ENCODE measurements at regions not wholly inside any gene's neighbourhood (a gene's known extent, or its start where the extent isn't known, plus 50 kb on each side); places are given as distances from the start of the nearest gene placed in this dataset.

DNA sequence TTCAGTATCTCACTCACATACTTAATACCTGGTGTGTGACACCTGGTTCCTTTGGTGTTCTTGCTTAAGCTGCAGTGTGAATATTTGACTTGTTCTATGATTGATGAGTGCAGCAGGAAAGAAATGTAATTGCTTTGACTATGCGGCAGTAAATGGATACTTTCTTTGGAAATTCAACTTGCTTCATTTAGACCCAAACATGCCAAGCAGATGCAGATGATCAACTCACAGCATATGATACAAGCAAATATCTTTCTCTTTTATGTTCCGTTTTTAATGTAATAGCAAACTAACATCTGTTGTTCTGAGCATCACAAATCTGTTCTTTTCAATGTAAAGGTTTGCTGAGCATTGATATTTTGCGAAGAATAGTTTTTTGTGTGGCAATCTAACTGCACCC lies 549.5 kb downstream of the C4orf33 start:
- no peak overlapping the region for H4K8ac ChIP-seq (ENCODE audit: low read depth in 2 of 2, low read length in 2 of 2)
- BruUV-seq (replicated peaks) = no TSS peak
- no CpG with 5 or more reads among the region's 3 CpGs for WGBS, 2 experiments (ENCODE audit: extremely low coverage in 2 of 2, insufficient read length in 1 of 2)
- no peak overlapping the region for H3K14ac ChIP-seq (replicated peaks; ENCODE audit: low read depth, low read length)
- TF ChIP-seq MAFK (IDR thresholded peaks at IDR 0.05; ENCODE audit: low read depth, low read length) = no peak
- TF ChIP-seq RCOR1 (IDR thresholded peaks at IDR 0.05; ENCODE audit: insufficient replicate concordance, low read length) = no peak
- no peak for TF ChIP-seq CEBPB (IDR thresholded peaks at IDR 0.05; ENCODE audit: low read depth, low read length)
- TF ChIP-seq CTCF (conservative IDR thresholded peaks at IDR 0.05; ENCODE audit: low read depth, low read length) = no peak
- no peak for TF ChIP-seq MXI1 (IDR thresholded peaks at IDR 0.05; ENCODE audit: borderline replicate concordance, low read depth, low read length)
- CTCF ChIA-PET = no interaction called here
- POLR2A ChIA-PET (ENCODE audit: unreplicated experiment) = no interaction called here
- no peak overlapping the region for H3K56ac ChIP-seq (ENCODE audit: extremely low read depth, insufficient read depth, low read length)
- H3K23ac ChIP-seq (ENCODE audit: low read depth, low read length) = no peak overlapping the region
- no peak overlapping the region for H2BK5ac ChIP-seq (ENCODE audit: low read depth, low read length, poor library complexity, severe bottlenecking)
- no peaks in the 10 kb centered on the region for H3K79me1 ChIP-seq (ENCODE audit: low read depth in 1 of 2, low read length in 2 of 2)
- H3K4me1 ChIP-seq (ENCODE audit: control insufficient read depth, insufficient read depth, low read length) = no peaks in the 10 kb centered on the region
- no peaks in the 10 kb centered on the region for H4K20me1 ChIP-seq (ENCODE audit: insufficient read depth, low read length)
- DNase-seq (no peak), ATAC-seq (ENCODE audit: low read depth) (no peak)
- H3K4ac ChIP-seq (ENCODE audit: low read depth, low read length) = no peak overlapping the region
- no peaks in the 10 kb centered on the region for H3K36me3 ChIP-seq (ENCODE audit: control insufficient read depth, insufficient read depth, low read length)
- H3K9me1 ChIP-seq (ENCODE audit: insufficient read depth, low read length) = no peaks in the 10 kb centered on the region
- no peaks in the 10 kb centered on the region for H3K27me3 ChIP-seq (ENCODE audit: control insufficient read depth, insufficient read depth, low read length)
- intact Hi-C loops (cut with micrococcal nuclease) (no loop called here), in situ Hi-C loops (cut with MboI; ENCODE audit: low sequenced_read_pairs) (no loop called here), dilution Hi-C loops (cut with HindIII; ENCODE audit: low sequenced_read_pairs, unreplicated experiment) (no loop called here)
- no peak overlapping the region for H2BK15ac ChIP-seq (ENCODE audit: low read depth, low read length)
- H4K5ac ChIP-seq (ENCODE audit: low read depth, low read length) = no peak overlapping the region
- H3K18ac ChIP-seq (ENCODE audit: low read depth, low read length) = no peak overlapping the region
- no peak overlapping the region for H3K4me2 ChIP-seq (ENCODE audit: low read depth, low read length)
- H3K27ac ChIP-seq (ENCODE audit: insufficient read depth, low read length) = no peak overlapping the region
- H2BK20ac ChIP-seq (ENCODE audit: low read depth, low read length) = no peak overlapping the region
- no peak overlapping the region for H2AFZ ChIP-seq (replicated peaks; ENCODE audit: low read length, poor library complexity)
- H3K9me3 ChIP-seq (ENCODE audit: control insufficient read depth, insufficient read depth, low read length) = no peaks in the 10 kb centered on the region
- no peak overlapping the region for H3K4me3 ChIP-seq (ENCODE audit: insufficient read depth, low read depth, low read length)
- no peak overlapping the region for H2BK120ac ChIP-seq (ENCODE audit: low read depth, low read length)
- no peak overlapping the region for H4K91ac ChIP-seq (ENCODE audit: insufficient read depth, low read depth, low read length)
- no peak overlapping the region for H3K9ac ChIP-seq (ENCODE audit: low read depth, low read length)
- no peak overlapping the region for H2AK9ac ChIP-seq (replicated peaks; ENCODE audit: low read depth, low read length, poor library complexity)
- H2AK5ac ChIP-seq (ENCODE audit: low read depth, low read length) = no peak overlapping the region

All from IMR-90 (cell line).